OCI-M1 (cell line): ENCODE measurements at regions not wholly inside any gene's neighbourhood (a gene's known extent, or its start where the extent isn't known, plus 50 kb on each side); places are given as distances from the start of the nearest gene placed in this dataset.
"Not testable (repeated sequence)": the region's sequence is repeated elsewhere in the genome, so short reads cannot be mapped to it uniquely, and the experiment has no call there.

Experiments
- DNase-seq: peaks from one replicate; lab custom pipeline; 2025; lab: John Stamatoyannopoulos, UW

GRCh38 chr10:32141018-32141807, 85.0 kb upstream of the KIF5B start:
- DNase-seq, result no peak

GRCh38 chr10:32140403-32140802, 84.2 kb upstream of the KIF5B start:
- no peak for DNase-seq

DNA sequence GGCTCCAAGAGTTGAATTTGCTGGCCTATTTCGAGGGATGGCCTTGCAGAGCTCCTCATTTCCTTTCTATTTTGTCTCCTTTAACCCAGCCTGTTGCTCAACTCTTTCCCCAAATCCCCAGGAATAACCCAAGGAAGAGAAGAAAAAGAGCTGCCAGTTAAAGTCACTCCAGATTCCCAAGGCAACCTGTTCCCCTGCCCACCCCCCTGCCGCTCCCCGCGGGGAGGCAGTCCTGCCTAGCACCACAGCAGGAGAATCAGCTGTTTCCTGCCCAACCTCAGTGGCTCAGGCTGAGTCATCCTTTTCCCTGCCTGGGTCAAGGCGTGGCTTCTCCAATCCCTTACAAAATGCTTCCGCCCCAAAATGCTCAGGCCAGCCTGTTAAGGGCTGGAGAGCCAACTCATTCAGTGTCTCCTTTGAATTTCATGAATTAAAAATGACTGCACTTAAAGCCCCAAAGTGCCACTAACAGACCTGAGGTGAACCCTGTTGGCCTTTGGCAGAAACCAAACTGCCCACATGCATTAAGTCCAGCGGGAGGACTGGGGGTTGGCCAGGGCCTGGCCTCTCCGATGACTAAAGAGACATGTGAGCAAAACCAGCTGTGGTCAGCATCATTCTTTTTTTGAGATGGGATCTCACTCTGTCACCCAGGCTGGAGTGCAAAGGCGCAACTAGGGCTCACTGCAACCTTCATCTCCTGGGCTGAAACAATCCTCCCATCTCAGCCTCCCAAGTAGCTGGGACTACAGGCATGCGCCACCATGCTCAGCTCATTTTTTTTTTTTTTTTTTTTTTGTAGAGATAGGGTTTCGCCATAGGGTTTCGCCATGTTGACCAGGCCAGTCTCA, 83.2 kb upstream of the KIF5B start:
- peak; percentile 84 for DNase-seq

GRCh38 chr10:32136927-32137326, 80.7 kb upstream of the KIF5B start:
- not testable (repeated sequence) for DNase-seq

DNA sequence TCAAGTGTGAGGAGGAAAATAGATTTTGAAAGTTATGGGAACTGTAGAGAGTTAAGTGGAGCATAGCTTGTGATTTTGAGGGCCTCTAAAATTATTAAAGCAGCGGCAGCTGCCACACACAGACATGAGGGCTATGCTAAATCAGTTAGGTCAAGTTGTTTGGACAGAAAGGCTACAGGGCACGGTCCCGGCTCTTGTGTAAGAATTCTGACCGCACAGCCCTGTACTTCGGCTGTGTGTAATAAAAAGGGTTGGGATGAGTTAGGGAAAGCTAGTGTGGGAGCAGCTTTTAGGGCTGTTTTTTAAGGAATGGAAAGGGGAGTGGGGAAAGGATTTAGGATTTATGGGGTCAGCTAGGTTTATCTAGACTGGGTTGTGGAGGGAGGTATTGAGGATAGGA, 79.6 kb upstream of the KIF5B start:
- DNase-seq, result not testable (repeated sequence)

GRCh38 chr10:32132357-32132946, 76.2 kb upstream of the KIF5B start:
- DNase-seq, result no peak

GRCh38 chr10:32131388-32131787, 75.2 kb upstream of the KIF5B start:
- no peak for DNase-seq

DNA sequence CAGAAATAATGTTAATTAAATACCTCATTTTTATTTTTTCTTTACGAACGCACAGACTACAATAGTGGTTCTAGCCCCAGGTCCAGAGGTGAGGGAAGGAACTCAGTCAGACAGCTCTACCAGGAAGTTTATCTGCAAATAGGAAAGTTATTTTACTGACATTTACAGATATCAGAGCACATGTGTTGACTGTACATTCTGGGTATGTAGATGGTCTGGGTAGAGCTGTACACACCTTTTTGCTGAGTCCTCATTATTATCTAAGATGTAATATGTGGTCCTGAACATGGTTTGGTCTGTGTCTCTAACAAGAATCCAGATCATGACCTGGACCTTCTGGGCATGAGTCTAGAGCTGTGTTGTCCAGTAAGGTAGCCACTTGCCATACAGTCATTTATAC, 74.6 kb upstream of the KIF5B start:
- DNase-seq, result no peak

DNA sequence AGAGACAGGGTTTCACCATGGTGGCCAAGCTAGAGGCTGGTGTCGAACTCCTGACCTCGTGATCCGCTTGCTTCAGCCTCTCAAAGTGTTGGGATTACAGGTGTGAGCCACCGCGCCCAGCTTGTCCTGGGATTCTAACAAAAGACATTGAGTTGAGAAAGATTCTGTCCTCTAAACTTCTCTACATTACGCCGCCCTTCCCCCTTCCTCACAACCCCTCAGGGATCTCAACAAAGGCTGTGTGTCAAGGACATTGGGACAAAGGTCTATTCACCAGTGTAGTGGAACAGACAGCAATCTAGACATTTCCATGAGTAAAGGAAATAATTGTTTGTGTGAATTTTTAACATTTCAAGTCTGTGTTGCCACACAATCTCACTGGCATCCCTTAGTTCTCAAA, 68.8 kb upstream of the KIF5B start:
- DNase-seq, result no peak

DNA sequence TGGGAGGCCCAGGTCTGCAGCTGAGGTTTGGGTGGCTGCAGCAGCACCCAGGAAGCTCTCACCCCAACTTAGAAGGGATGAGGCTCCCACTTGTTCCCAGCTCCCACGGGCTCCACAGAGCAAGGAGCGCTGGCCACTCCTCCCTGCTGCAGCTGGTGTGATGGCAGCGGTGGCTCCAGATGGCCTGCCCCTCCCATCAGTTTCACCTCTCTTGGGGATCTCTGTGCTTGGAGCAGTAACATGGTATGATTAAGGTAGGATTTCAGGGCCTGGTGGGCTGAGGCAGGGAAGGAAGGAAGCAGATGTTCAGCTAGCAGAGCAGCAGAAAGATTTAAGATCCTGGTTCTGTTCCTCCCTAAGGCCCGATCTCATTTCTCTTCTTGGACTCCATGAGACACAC, 66.8 kb upstream of the KIF5B start:
- DNase-seq, result no peak

DNA sequence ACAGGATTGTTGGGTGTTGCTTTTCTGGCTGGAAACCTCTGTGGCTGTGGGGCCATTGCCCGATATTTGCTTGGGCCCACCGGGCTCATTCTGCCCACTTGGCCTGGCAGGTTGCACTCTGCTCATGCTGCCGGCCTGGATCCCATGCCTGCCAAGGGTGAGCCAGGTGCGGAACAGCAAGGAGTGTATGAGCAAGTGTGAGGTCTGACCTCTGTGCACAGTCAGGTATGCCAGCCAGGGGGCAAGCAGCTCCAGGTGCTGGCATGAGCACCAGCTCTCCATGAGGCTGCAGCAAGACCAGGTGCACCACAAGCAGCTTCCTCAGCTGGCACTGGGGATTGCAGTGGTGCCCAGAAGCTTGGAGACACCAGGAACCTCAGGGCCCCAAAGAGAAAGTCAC, 65.4 kb upstream of the KIF5B start:
- DNase-seq, result no peak

GRCh38 chr10:32120147-32120546, 63.9 kb upstream of the KIF5B start:
- DNase-seq, result no peak

- no peak for DNase-seq
These were observed 58.3 kb upstream of the KIF5B start for GRCh38 chr10:32114508-32114907.

GRCh38 chr10:32112055-32112454, 55.8 kb upstream of the KIF5B start:
- no peak for DNase-seq

- no peak for DNase-seq
These were observed 55.4 kb upstream of the KIF5B start for GRCh38 chr10:32111585-32111984.

- DNase-seq, result no peak
These were observed 54.6 kb upstream of the KIF5B start for GRCh38 chr10:32110790-32111189.

DNA sequence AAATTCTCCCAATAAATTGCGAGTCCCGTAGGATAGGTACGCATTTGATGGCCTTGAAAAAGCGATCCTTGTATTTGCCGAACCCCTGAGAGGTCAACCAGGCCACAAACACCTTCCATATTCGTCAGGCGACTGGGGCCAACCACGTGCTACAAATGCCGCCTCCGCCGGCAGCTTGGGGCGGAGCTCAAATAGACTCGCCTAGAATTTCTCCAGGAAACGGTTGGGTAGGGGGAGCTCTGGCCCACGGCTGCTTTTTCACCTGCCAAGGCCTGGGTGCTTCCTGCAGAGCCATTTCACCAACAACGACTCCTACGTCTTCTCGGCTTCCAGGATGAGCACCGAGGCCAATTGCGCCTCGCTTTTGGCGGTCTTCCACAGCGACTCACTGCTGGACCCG, 53.4 kb upstream of the KIF5B start:
- DNase-seq, result no peak
